Endothelial cell of umbilical vein (primary cell): ENCODE measurements at regions not wholly inside any gene's neighbourhood (a gene's known extent, or its start where the extent isn't known, plus 50 kb on each side); places are given as distances from the start of the nearest gene placed in this dataset.

Experiments used
- BruUV-seq: library from RNA; stranded (reverse); fragments of 400-500 nt; replicated peaks from 2 replicates; lab custom pipeline; 2021; lab: Mats Ljungman, UMichigan
- CTCF ChIA-PET: fragments of 300-600, 350-600 bp; sonication (Branson Sonifier 250); formaldehyde crosslinking; loops from one replicate; lab custom pipeline; 2021; ENCODE audit warnings: antibody characterized with exemption, inconsistent platforms; lab: Charles Lee
- POLR2A ChIA-PET: fragments of 300-600, 350-600 bp; sonication (Branson Sonifier 250); formaldehyde crosslinking; loops from one replicate; lab custom pipeline; 2021; ENCODE audit warnings: antibody characterized with exemption, inconsistent platforms; lab: Charles Lee
- DNase-seq: peaks from one replicate; pipeline ENCODE4 v3.0.0-alpha.2; 2011; ENCODE audit warnings: low read depth, low spot score
- FAIRE-seq: peaks from 2 replicates; lab custom pipeline; 2011; peaks lifted over from hg19 to GRCh38; lab: Jason Lieb, UNC
- H2AFZ ChIP-seq: 2 replicates; pipeline ENCODE4 v1.6.0; 2012; ENCODE audit warnings: low read depth, low read length, control low read depth, inconsistent platforms
- H3K27ac ChIP-seq: 2 replicates; pipeline ENCODE4 v1.5.1; 2011; ENCODE audit warnings: low read depth, mild to moderate bottlenecking, control low read depth, low read length, moderate library complexity; ENCODE audit not compliant: insufficient read depth
- H3K27me3 ChIP-seq, 2 experiments: 2 replicates each; pipeline versions ENCODE4 v1.6.0 to v1.6.1; 2011; ENCODE audit warnings: low read length in 2 of 2, mixed read lengths in 1 of 2; ENCODE audit not compliant: control insufficient read depth in 2 of 2, insufficient read depth in 2 of 2
- H3K36me3 ChIP-seq, 2 experiments: 2 replicates in 1 of 2; 3 replicates in 1 of 2; pipeline ENCODE4 v1.5.1; 2011; ENCODE audit warnings: low read length in 2 of 2, mild to moderate bottlenecking in 1 of 2, moderate library complexity in 1 of 2; ENCODE audit not compliant: control insufficient read depth in 2 of 2, insufficient read depth in 2 of 2; ENCODE audit errors: extremely low read depth in 1 of 2
- H3K4me1 ChIP-seq: 3 replicates; pipeline ENCODE4 v1.5.1; 2011; ENCODE audit warnings: mild to moderate bottlenecking, low read length; ENCODE audit not compliant: control insufficient read depth, insufficient read depth; ENCODE audit errors: extremely low read depth
- H3K4me2 ChIP-seq: 2 replicates; pipeline ENCODE4 v1.6.1; 2011; ENCODE audit warnings: low read length, control low read depth, mixed read lengths; ENCODE audit not compliant: insufficient read depth
- H3K4me3 ChIP-seq, 3 experiments: fragments of 200-600 bp in 1 of 3; sonication (generic), shearing (Covaris generic) in 1 of 3; replicated peaks in 1 of 3; 2 replicates each; pipeline ENCODE4 v1.5.1; 2011 to 2016; ENCODE audit warnings: control low read depth in 3 of 3, low read length in 3 of 3, mild to moderate bottlenecking in 2 of 3, inconsistent platforms in 1 of 3, low read depth in 1 of 3, moderate library complexity in 1 of 3; ENCODE audit not compliant: insufficient read depth in 1 of 3
- H3K79me2 ChIP-seq: 2 replicates; pipeline ENCODE4 v1.6.0; 2012; ENCODE audit warnings: low read length, inconsistent platforms; ENCODE audit not compliant: control insufficient read depth, insufficient read depth
- H3K9ac ChIP-seq: replicated peaks from 2 replicates; pipeline ENCODE3; 2011; ENCODE audit warnings: low read length, control low read depth; ENCODE audit not compliant: insufficient read depth; ENCODE audit errors: extremely low read depth
- H3K9me1 ChIP-seq: replicated peaks from 3 replicates; pipeline ENCODE4 v1.6.0; 2011; ENCODE audit warnings: mild to moderate bottlenecking, low read length; ENCODE audit not compliant: control insufficient read depth, insufficient read depth; ENCODE audit errors: extremely low read depth
- H3K9me3 ChIP-seq: replicated peaks from 2 replicates; pipeline ENCODE4 v1.5.1; 2012; ENCODE audit warnings: low read length, inconsistent platforms; ENCODE audit not compliant: control insufficient read depth, insufficient read depth
- H4K20me1 ChIP-seq: replicated peaks from 2 replicates; pipeline ENCODE3; 2011; ENCODE audit warnings: mild to moderate bottlenecking, low read length; ENCODE audit not compliant: control insufficient read depth, insufficient read depth; ENCODE audit errors: extremely low read depth
- EZH2 ChIP-seq: IDR thresholded peaks from 2 replicates; pipeline ENCODE4 v1.6.1; 2012; ENCODE audit warnings: borderline replicate concordance, low read depth, mild to moderate bottlenecking, moderate library complexity, low read length, inconsistent platforms; ENCODE audit not compliant: severe bottlenecking
- FOS ChIP-seq: IDR thresholded peaks from 2 replicates; pipeline ENCODE4 v1.6.1; 2011; ENCODE audit warnings: mild to moderate bottlenecking, low read length, moderate library complexity, borderline replicate concordance; ENCODE audit not compliant: insufficient read depth
- GATA2 ChIP-seq: IDR thresholded peaks from 2 replicates; pipeline ENCODE4 v1.7.0; 2011; ENCODE audit warnings: low read depth, mild to moderate bottlenecking, moderate library complexity, mixed read lengths, low read length; ENCODE audit not compliant: insufficient read length, insufficient read depth
- JUN ChIP-seq: IDR thresholded peaks from 2 replicates; pipeline ENCODE4 v1.6.1; 2011; ENCODE audit warnings: borderline replicate concordance, low read depth; ENCODE audit not compliant: insufficient read length, insufficient read depth
- MYC ChIP-seq: IDR thresholded peaks from one replicate; pipeline ENCODE4 v1.6.1; 2011; ENCODE audit warnings: mild to moderate bottlenecking, low read depth, low read length
- POLR2A ChIP-seq: IDR thresholded peaks from 2 replicates; pipeline ENCODE4 v1.6.1; 2012; ENCODE audit warnings: low read depth, mild to moderate bottlenecking, control low read depth, low read length
- POLR2AphosphoS5 ChIP-seq: IDR thresholded peaks from 2 replicates; pipeline ENCODE4 v1.6.1; 2012; ENCODE audit warnings: low read depth, mild to moderate bottlenecking, control low read depth, low read length, moderate library complexity; ENCODE audit not compliant: insufficient read depth
- dilution Hi-C: fragments of 300-500 bp; cut with MboI; formaldehyde crosslinking; loops from one replicate; pipeline ENCODE4 v1.15.0; 2019; ENCODE audit warnings: low sequenced_read_pairs; ENCODE audit not compliant: extremely low pct_ligation_motif_present
- intact Hi-C: fragments of 100-400 bp; cut with micrococcal nuclease; formaldehyde crosslinking; loops from one replicate; pipeline ENCODE4 v1.10.0; 2022
- TF ChIP-seq, protein P1 (sequence below), 2 donors: IDR thresholded peaks; 1 replicate in 1 of 2; 2 replicates in 1 of 2; pipeline ENCODE4 v1.5.1; 2011; ENCODE audit warnings: low read length in 2 of 2, mild to moderate bottlenecking in 2 of 2, moderate library complexity in 2 of 2, control low read depth in 1 of 2, inconsistent platforms in 1 of 2, low read depth in 1 of 2; ENCODE audit not compliant: insufficient read depth in 1 of 2; ENCODE audit errors: extremely low read depth in 1 of 2
- TF ChIP-seq, protein P2 (sequence below): IDR thresholded peaks from 2 replicates; pipeline ENCODE4 v1.6.1; 2011; ENCODE audit not compliant: insufficient read depth, insufficient read length

DNA sequence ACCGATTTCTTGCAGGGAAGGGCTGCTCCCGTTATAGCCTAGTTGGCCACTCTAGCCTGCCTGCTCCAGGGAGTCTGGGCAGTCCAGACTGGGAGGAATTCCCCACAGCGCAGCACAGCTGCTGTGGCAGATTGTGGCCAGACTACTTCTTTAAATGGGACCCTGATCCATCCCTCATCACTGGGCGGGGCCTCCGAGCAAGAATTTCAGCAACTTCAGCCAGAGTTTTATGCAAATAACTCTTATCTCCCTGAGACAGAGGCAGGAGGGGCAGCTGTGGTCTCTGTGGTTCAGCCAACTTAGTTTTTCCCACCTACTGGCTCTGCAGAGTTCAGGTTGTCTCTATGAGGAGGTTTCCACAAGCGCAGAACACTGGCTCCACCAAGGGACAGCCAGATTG, 1583.2 kb downstream of the SUCLG1 start:
- Histone ChIP-seq H3K4me1 (no peaks in the 10 kb centered on the region), H3K4me3 (no peak overlapping the region), H3K79me2 (no peaks in the 10 kb centered on the region), H3K4me2 (no peak overlapping the region), H3K9me1 (no peaks in the 10 kb centered on the region), H3K27me3 (no peaks in the 10 kb centered on the region), H2AFZ (no peak overlapping the region), H3K36me3 (no peaks in the 10 kb centered on the region), H3K9me3 (no peaks in the 10 kb centered on the region), H3K9ac (no peak overlapping the region), H4K20me1 (no peaks in the 10 kb centered on the region), H3K27ac (no peak overlapping the region)
- no TSS peak for BruUV-seq
- ChIA-PET CTCF (no interaction called here), POLR2A (no interaction called here)
- DNase-seq = no peak
- intact Hi-C loops = loop anchor here (10.0 kb wide), 1 partner anchor 319 kb away; no protein-coding TSS in a partner anchor
- dilution Hi-C loops = no loop called here
- no peak for FAIRE-seq
- TF ChIP-seq, protein P1, sequence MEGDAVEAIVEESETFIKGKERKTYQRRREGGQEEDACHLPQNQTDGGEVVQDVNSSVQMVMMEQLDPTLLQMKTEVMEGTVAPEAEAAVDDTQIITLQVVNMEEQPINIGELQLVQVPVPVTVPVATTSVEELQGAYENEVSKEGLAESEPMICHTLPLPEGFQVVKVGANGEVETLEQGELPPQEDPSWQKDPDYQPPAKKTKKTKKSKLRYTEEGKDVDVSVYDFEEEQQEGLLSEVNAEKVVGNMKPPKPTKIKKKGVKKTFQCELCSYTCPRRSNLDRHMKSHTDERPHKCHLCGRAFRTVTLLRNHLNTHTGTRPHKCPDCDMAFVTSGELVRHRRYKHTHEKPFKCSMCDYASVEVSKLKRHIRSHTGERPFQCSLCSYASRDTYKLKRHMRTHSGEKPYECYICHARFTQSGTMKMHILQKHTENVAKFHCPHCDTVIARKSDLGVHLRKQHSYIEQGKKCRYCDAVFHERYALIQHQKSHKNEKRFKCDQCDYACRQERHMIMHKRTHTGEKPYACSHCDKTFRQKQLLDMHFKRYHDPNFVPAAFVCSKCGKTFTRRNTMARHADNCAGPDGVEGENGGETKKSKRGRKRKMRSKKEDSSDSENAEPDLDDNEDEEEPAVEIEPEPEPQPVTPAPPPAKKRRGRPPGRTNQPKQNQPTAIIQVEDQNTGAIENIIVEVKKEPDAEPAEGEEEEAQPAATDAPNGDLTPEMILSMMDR (IDR thresholded peaks at IDR 0.05; ENCODE audit: extremely low read depth in 1 of 2, insufficient read depth in 1 of 2, low read depth in 1 of 2, low read length in 2 of 2) = no peak
- TF ChIP-seq JUN = no peak
- TF ChIP-seq POLR2AphosphoS5 = no peak
- TF ChIP-seq, protein P2, sequence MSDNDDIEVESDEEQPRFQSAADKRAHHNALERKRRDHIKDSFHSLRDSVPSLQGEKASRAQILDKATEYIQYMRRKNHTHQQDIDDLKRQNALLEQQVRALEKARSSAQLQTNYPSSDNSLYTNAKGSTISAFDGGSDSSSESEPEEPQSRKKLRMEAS = no peak
- TF ChIP-seq MYC = no peak
- no peak for TF ChIP-seq GATA2
- TF ChIP-seq FOS = no peak
- no peak for TF ChIP-seq POLR2A
- no peak for TF ChIP-seq EZH2
